Liver (tissue), 8 donors: ENCODE measurements at regions not wholly inside any gene's neighbourhood (a gene's known extent, or its start where the extent isn't known, plus 50 kb on each side); places are given as distances from the start of the nearest gene placed in this dataset.

Experiments used
- DNase-seq: peaks from one replicate; pipeline ENCODE4 v3.0.0-alpha.2; 2017; ENCODE audit warnings: low spot score
- H3K27ac ChIP-seq, 2 donors: one replicate each; pipeline ENCODE4 v1.7.0; 2013; ENCODE audit warnings: inconsistent platforms in 2 of 2, low read length in 2 of 2, control low read depth in 1 of 2, low read depth in 1 of 2, mild to moderate bottlenecking in 1 of 2
- H3K27me3 ChIP-seq, 4 donors: one replicate each; pipeline versions ENCODE4 v1.6.1 to v1.7.0; 2013; ENCODE audit warnings: low read length in 3 of 4, inconsistent platforms in 1 of 4, mild to moderate bottlenecking in 1 of 4, moderate library complexity in 1 of 4; ENCODE audit not compliant: control insufficient read depth in 4 of 4, insufficient read depth in 4 of 4
- H3K36me3 ChIP-seq, 4 donors: one replicate each; pipeline versions ENCODE4 v1.6.1 to v1.7.0; 2013; ENCODE audit warnings: low read length in 3 of 4, mild to moderate bottlenecking in 3 of 4, low read depth in 1 of 4, moderate library complexity in 1 of 4; ENCODE audit not compliant: control insufficient read depth in 4 of 4, insufficient read depth in 3 of 4
- H3K4me1 ChIP-seq, 4 donors: one replicate each; pipeline versions ENCODE4 v1.6.1 to v1.7.0; 2013; ENCODE audit warnings: low read length in 3 of 4, mild to moderate bottlenecking in 3 of 4, moderate library complexity in 1 of 4; ENCODE audit not compliant: control insufficient read depth in 4 of 4, insufficient read depth in 4 of 4
- H3K4me3 ChIP-seq, 3 donors: one replicate each; pipeline versions ENCODE4 v1.6.1 to v1.7.0; 2013; ENCODE audit warnings: low read length in 3 of 3, control low read depth in 1 of 3, low read depth in 1 of 3, mild to moderate bottlenecking in 1 of 3
- H3K9ac ChIP-seq, 2 donors: one replicate each; pipeline ENCODE4 v1.7.0; 2013; ENCODE audit warnings: low read length in 2 of 2, mild to moderate bottlenecking in 2 of 2, moderate library complexity in 2 of 2, control low read depth in 1 of 2, low read depth in 1 of 2
- H3K9me3 ChIP-seq, 4 donors: one replicate each; pipeline versions ENCODE4 v1.6.1 to v1.7.0; 2013; ENCODE audit warnings: low read length in 3 of 4; ENCODE audit not compliant: control insufficient read depth in 4 of 4
- ATF3 ChIP-seq: IDR thresholded peaks from 2 replicates; pipeline ENCODE4 v1.6.1; 2016; ENCODE audit warnings: antibody characterized with exemption
- EGR1 ChIP-seq, 2 donors: IDR thresholded peaks; 2 replicates each; pipeline ENCODE4 v1.6.1; 2016 to 2018; ENCODE audit warnings: antibody characterized with exemption in 2 of 2, low read depth in 2 of 2
- FOXA1 ChIP-seq: IDR thresholded peaks from 2 replicates; pipeline ENCODE4 v1.6.1; 2016; ENCODE audit warnings: antibody characterized with exemption
- FOXA2 ChIP-seq: IDR thresholded peaks from 2 replicates; pipeline ENCODE4 v1.6.1; 2016; ENCODE audit warnings: antibody characterized with exemption
- GABPA ChIP-seq, 2 donors: IDR thresholded peaks in 1 of 2; conservative IDR thresholded peaks in 1 of 2; 2 replicates each; pipeline ENCODE4 v1.6.1; 2016; ENCODE audit warnings: antibody characterized with exemption in 2 of 2, mild to moderate bottlenecking in 1 of 2, moderate library complexity in 1 of 2
- HNF4A ChIP-seq, 2 donors: conservative IDR thresholded peaks; 2 replicates each; pipeline ENCODE4 v1.6.1; 2016; ENCODE audit warnings: antibody characterized with exemption in 2 of 2, mild to moderate bottlenecking in 2 of 2
- HNF4G ChIP-seq: IDR thresholded peaks from 2 replicates; pipeline ENCODE4 v1.6.1; 2016; ENCODE audit warnings: antibody characterized with exemption
- JUND ChIP-seq, 2 donors: IDR thresholded peaks; 2 replicates each; pipeline ENCODE4 v1.6.1; 2016; ENCODE audit warnings: antibody characterized with exemption in 2 of 2
- NR2F2 ChIP-seq: IDR thresholded peaks from 2 replicates; pipeline ENCODE4 v1.6.1; 2016; ENCODE audit warnings: antibody characterized with exemption
- RAD21 ChIP-seq, 2 donors: IDR thresholded peaks; 2 replicates each; pipeline ENCODE4 v1.6.1; 2016; ENCODE audit warnings: antibody characterized with exemption in 2 of 2, mild to moderate bottlenecking in 2 of 2
- REST ChIP-seq: IDR thresholded peaks from 2 replicates; pipeline ENCODE4 v1.6.1; 2016; ENCODE audit warnings: antibody characterized with exemption, mild to moderate bottlenecking
- RXRA ChIP-seq, 2 donors: IDR thresholded peaks; 2 replicates each; pipeline ENCODE4 v1.6.1; 2017 to 2018; ENCODE audit warnings: antibody characterized with exemption in 2 of 2, mild to moderate bottlenecking in 1 of 2
- SP1 ChIP-seq: IDR thresholded peaks from 2 replicates; pipeline ENCODE4 v1.6.1; 2018; ENCODE audit warnings: antibody characterized with exemption, mild to moderate bottlenecking
- TAF1 ChIP-seq: conservative IDR thresholded peaks from 2 replicates; pipeline ENCODE4 v1.6.1; 2016; ENCODE audit warnings: antibody characterized with exemption, mild to moderate bottlenecking
- YY1 ChIP-seq: IDR thresholded peaks from 2 replicates; pipeline ENCODE4 v1.6.1; 2016; ENCODE audit warnings: antibody characterized with exemption, mild to moderate bottlenecking
- WGBS: extraction: QIAGEN DNeasy Blood & Tissue Kit; methylation state at CpG from one replicate; pipeline ENCODE4 v1.1.7; 2013; 5-methylcytosine and 5-hydroxymethylcytosine counted together
- TF ChIP-seq, protein P1 (sequence below): IDR thresholded peaks from 2 replicates; pipeline ENCODE4 v1.6.1; 2016; ENCODE audit warnings: antibody characterized with exemption
- TF ChIP-seq, protein P2 (sequence below): fragments of 150-350 bp; IDR thresholded peaks from 2 replicates; pipeline ENCODE4 v1.5.1; 2017; ENCODE audit warnings: improper control_type of control experiment, low read depth, low read length; ENCODE audit not compliant: missing input control
- TF ChIP-seq, protein P3 (sequence below): IDR thresholded peaks from 2 replicates; pipeline ENCODE4 v1.6.1; 2016; ENCODE audit warnings: antibody characterized with exemption
- donor health status: healthy.
- donor health status: healthy.
- donor health status: healthy.
- donor health status: healthy.
- donor health status: healthy.

DNA sequence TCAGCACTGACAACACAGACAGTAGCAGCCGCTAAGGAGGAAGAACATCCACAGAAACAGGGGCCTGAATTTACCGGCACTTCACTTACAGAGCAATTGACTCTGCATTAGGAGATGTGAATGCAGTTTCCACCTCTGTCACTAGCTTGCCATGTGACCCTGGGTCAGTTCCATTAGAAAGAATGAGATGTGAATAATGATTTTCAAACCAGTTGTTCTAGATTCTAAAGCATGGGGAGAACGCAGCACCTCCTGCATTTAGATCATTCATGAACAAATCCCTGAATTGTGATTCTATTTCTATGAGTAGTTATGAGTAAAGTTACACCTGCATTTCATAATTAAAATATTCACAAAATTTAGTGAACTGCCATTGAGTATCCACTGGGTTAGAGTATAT, 197.3 kb upstream of the EXOC2 start:
- WGBS, result 95% methylated on average over 3 of the region's 3 CpGs
- Histone ChIP-seq H3K9ac (no peak overlapping the region), H3K4me3 (no peak overlapping the region), H3K27ac (no peak overlapping the region), H3K9me3 (no peaks in the 10 kb centered on the region), H3K36me3 (no peaks in the 10 kb centered on the region), H3K27me3 (no peaks in the 10 kb centered on the region), H3K4me1 (no peaks in the 10 kb centered on the region)
- DNase-seq, result no peak
- TF ChIP-seq FOXA2, result no peak
- no peak for TF ChIP-seq REST
- TF ChIP-seq FOXA1, result no peak
- TF ChIP-seq SP1, result no peak
- no peak for TF ChIP-seq HNF4G
- no peak for TF ChIP-seq GABPA (IDR thresholded peaks at IDR 0.05 in 1 of 2, conservative IDR thresholded peaks at IDR 0.05 in 1 of 2)
- no peak for TF ChIP-seq RXRA (IDR thresholded peaks at IDR 0.05)
- TF ChIP-seq ATF3, result no peak
- no peak for TF ChIP-seq YY1
- TF ChIP-seq, protein P1, sequence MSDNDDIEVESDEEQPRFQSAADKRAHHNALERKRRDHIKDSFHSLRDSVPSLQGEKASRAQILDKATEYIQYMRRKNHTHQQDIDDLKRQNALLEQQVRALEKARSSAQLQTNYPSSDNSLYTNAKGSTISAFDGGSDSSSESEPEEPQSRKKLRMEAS, result no peak
- no peak for TF ChIP-seq EGR1 (IDR thresholded peaks at IDR 0.05; ENCODE audit: low read depth in 2 of 2)
- no peak for TF ChIP-seq TAF1
- no peak for TF ChIP-seq HNF4A (conservative IDR thresholded peaks at IDR 0.05)
- TF ChIP-seq, protein P2, sequence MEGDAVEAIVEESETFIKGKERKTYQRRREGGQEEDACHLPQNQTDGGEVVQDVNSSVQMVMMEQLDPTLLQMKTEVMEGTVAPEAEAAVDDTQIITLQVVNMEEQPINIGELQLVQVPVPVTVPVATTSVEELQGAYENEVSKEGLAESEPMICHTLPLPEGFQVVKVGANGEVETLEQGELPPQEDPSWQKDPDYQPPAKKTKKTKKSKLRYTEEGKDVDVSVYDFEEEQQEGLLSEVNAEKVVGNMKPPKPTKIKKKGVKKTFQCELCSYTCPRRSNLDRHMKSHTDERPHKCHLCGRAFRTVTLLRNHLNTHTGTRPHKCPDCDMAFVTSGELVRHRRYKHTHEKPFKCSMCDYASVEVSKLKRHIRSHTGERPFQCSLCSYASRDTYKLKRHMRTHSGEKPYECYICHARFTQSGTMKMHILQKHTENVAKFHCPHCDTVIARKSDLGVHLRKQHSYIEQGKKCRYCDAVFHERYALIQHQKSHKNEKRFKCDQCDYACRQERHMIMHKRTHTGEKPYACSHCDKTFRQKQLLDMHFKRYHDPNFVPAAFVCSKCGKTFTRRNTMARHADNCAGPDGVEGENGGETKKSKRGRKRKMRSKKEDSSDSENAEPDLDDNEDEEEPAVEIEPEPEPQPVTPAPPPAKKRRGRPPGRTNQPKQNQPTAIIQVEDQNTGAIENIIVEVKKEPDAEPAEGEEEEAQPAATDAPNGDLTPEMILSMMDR, result no peak
- TF ChIP-seq, protein P3, sequence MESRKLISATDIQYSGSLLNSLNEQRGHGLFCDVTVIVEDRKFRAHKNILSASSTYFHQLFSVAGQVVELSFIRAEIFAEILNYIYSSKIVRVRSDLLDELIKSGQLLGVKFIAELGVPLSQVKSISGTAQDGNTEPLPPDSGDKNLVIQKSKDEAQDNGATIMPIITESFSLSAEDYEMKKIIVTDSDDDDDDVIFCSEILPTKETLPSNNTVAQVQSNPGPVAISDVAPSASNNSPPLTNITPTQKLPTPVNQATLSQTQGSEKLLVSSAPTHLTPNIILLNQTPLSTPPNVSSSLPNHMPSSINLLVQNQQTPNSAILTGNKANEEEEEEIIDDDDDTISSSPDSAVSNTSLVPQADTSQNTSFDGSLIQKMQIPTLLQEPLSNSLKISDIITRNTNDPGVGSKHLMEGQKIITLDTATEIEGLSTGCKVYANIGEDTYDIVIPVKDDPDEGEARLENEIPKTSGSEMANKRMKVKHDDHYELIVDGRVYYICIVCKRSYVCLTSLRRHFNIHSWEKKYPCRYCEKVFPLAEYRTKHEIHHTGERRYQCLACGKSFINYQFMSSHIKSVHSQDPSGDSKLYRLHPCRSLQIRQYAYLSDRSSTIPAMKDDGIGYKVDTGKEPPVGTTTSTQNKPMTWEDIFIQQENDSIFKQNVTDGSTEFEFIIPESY, result no peak
- TF ChIP-seq RAD21 (IDR thresholded peaks at IDR 0.05), result no peak
- no peak for TF ChIP-seq JUND (IDR thresholded peaks at IDR 0.05)
- no peak for TF ChIP-seq NR2F2
